Trophoblast cell (in vitro differentiated cells and primary cell): ENCODE measurements at regions not wholly inside any gene's neighbourhood (a gene's known extent, or its start where the extent isn't known, plus 50 kb on each side); places are given as distances from the start of the nearest gene placed in this dataset.
A peak's percentile ranks its signal among the peaks of the same experiment; 100 is the strongest.
"Not testable (repeated sequence)": the region's sequence is repeated elsewhere in the genome, so short reads cannot be mapped to it uniquely, and the experiment has no call there.

Experiments
- DNase-seq, 2 donors: peaks; one replicate each; pipeline ENCODE4 v3.0.0-alpha.2; 2016
- H2AFZ ChIP-seq: 2 replicates; pipeline ENCODE4 v1.6.1; 2013; ENCODE audit warnings: low read length, moderate library complexity, mild to moderate bottlenecking; ENCODE audit not compliant: insufficient read depth, poor library complexity
- H2AK5ac ChIP-seq: 2 replicates; pipeline ENCODE4 v1.6.1; 2013; ENCODE audit warnings: mild to moderate bottlenecking, low read length
- H2BK120ac ChIP-seq: 2 replicates; pipeline ENCODE4 v1.6.1; 2013; ENCODE audit warnings: low read length, mild to moderate bottlenecking, moderate library complexity; ENCODE audit not compliant: insufficient read depth, poor library complexity
- H2BK12ac ChIP-seq: 2 replicates; pipeline ENCODE4 v1.6.1; 2013; ENCODE audit warnings: mild to moderate bottlenecking, low read length, moderate library complexity
- H2BK5ac ChIP-seq: 2 replicates; pipeline ENCODE4 v1.6.1; 2013; ENCODE audit warnings: low read length, low read depth, moderate library complexity, mild to moderate bottlenecking; ENCODE audit not compliant: poor library complexity
- H3K14ac ChIP-seq: 2 replicates; pipeline ENCODE4 v1.6.1; 2013; ENCODE audit warnings: mild to moderate bottlenecking, low read length
- H3K18ac ChIP-seq: 2 replicates; pipeline ENCODE4 v1.6.1; 2013; ENCODE audit warnings: mild to moderate bottlenecking, low read length
- H3K23ac ChIP-seq: 2 replicates; pipeline ENCODE4 v1.6.1; 2013; ENCODE audit warnings: low read length
- H3K27ac ChIP-seq: 2 replicates; pipeline ENCODE4 v1.5.1; 2013; ENCODE audit warnings: low read depth, mild to moderate bottlenecking, inconsistent platforms, low read length, moderate library complexity
- H3K27me3 ChIP-seq: 2 replicates; pipeline ENCODE4 v1.6.1; 2013; ENCODE audit warnings: inconsistent platforms, mild to moderate bottlenecking, low read length, moderate library complexity; ENCODE audit not compliant: insufficient read depth
- H3K36me3 ChIP-seq, 2 experiments: 1 replicate in 1 of 2; 2 replicates in 1 of 2; pipeline ENCODE4 v1.6.1; 2013; ENCODE audit warnings: low read length in 2 of 2, mild to moderate bottlenecking in 2 of 2, moderate library complexity in 1 of 2; ENCODE audit not compliant: insufficient read depth in 2 of 2, control insufficient read depth in 1 of 2
- H3K4ac ChIP-seq: 2 replicates; pipeline ENCODE4 v1.6.1; 2013; ENCODE audit warnings: low read depth, mild to moderate bottlenecking, low read length, moderate library complexity
- H3K4me1 ChIP-seq, 2 experiments: 1 replicate in 1 of 2; 2 replicates in 1 of 2; pipeline ENCODE4 v1.6.1; 2013; ENCODE audit warnings: low read length in 2 of 2, mild to moderate bottlenecking in 2 of 2, moderate library complexity in 1 of 2; ENCODE audit not compliant: insufficient read depth in 2 of 2, control insufficient read depth in 1 of 2
- H3K4me2 ChIP-seq: 2 replicates; pipeline ENCODE4 v1.6.1; 2013; ENCODE audit warnings: inconsistent platforms, mild to moderate bottlenecking, low read length, moderate library complexity
- H3K4me3 ChIP-seq: 2 replicates; pipeline ENCODE4 v1.5.1; 2013; ENCODE audit warnings: mild to moderate bottlenecking, low read depth, low read length, inconsistent platforms
- H3K79me1 ChIP-seq: one replicate; pipeline ENCODE4 v1.6.1; 2013; ENCODE audit warnings: low read length
- H3K79me2 ChIP-seq: 2 replicates; pipeline ENCODE4 v1.6.1; 2013; ENCODE audit warnings: low read length, mild to moderate bottlenecking; ENCODE audit not compliant: control insufficient read depth, insufficient read depth, poor library complexity
- H3K9ac ChIP-seq: 2 replicates; pipeline ENCODE4 v1.6.1; 2013; ENCODE audit warnings: mild to moderate bottlenecking, low read length
- H3K9me3 ChIP-seq: 2 replicates; pipeline ENCODE4 v1.6.1; 2013; ENCODE audit warnings: low read depth, mild to moderate bottlenecking, control low read depth, inconsistent platforms, low read length; ENCODE audit not compliant: insufficient read depth
- H4K12ac ChIP-seq: 2 replicates; pipeline ENCODE4 v1.6.1; 2013; ENCODE audit warnings: low read depth, mild to moderate bottlenecking, low read length, moderate library complexity
- H4K8ac ChIP-seq: 2 replicates; pipeline ENCODE4 v1.6.1; 2013; ENCODE audit warnings: low read depth, mild to moderate bottlenecking, low read length, moderate library complexity
- H4K91ac ChIP-seq: one replicate; pipeline ENCODE4 v1.6.1; 2013; ENCODE audit warnings: low read depth, mild to moderate bottlenecking, low read length, moderate library complexity
- WGBS: extraction: QIAGEN DNeasy Blood & Tissue Kit; methylation state at CpG from one replicate; pipeline ENCODE4 v1.1.7; 2013; ENCODE audit warnings: missing lambda C conversion rate; ENCODE audit not compliant: insufficient read length, insufficient coverage; ENCODE audit errors: extremely low coverage; 5-methylcytosine and 5-hydroxymethylcytosine counted together

- H2BK5ac ChIP-seq: no peak overlapping the region
- H3K27ac ChIP-seq: no peak overlapping the region
- no peak overlapping the region for H2BK12ac ChIP-seq
- DNase-seq: no peak
- H4K12ac ChIP-seq: no peak overlapping the region
- H3K36me3 ChIP-seq: no peaks in the 10 kb centered on the region
- no peak overlapping the region for H4K8ac ChIP-seq
- no peaks in the 10 kb centered on the region for H3K79me2 ChIP-seq
- peaks cover 4% of the 10 kb centered on the region in 2 experiments for H3K4me1 ChIP-seq
- H3K79me1 ChIP-seq: peaks cover 6% of the 10 kb centered on the region
- no peak overlapping the region for H3K18ac ChIP-seq
- no peak overlapping the region for H3K4me2 ChIP-seq
- H2BK120ac ChIP-seq: no peak overlapping the region
- H3K23ac ChIP-seq: no peak overlapping the region
- H3K27me3 ChIP-seq: no peaks in the 10 kb centered on the region
- H3K9me3 ChIP-seq: no peaks in the 10 kb centered on the region
- no peak overlapping the region for H2AFZ ChIP-seq
- no peak overlapping the region for H4K91ac ChIP-seq
- no peak overlapping the region for H3K9ac ChIP-seq
- no peak overlapping the region for H3K4ac ChIP-seq
- H2AK5ac ChIP-seq: no peak overlapping the region
- WGBS: no CpG with 5 or more reads among the region's 3 CpGs
- no peak overlapping the region for H3K4me3 ChIP-seq
- no peak overlapping the region for H3K14ac ChIP-seq
Observed at GRCh38 chr4:174387721-174388120, 104.0 kb downstream of the CEP44 start.

GRCh38 chr4:174387143-174387542 lies 103.4 kb downstream of the CEP44 start:
- no peak overlapping the region for H3K4ac ChIP-seq
- H3K9me3 ChIP-seq: no peaks in the 10 kb centered on the region
- WGBS: no CpG with 5 or more reads among the region's 2 CpGs
- no peak overlapping the region for H3K23ac ChIP-seq
- no peak for DNase-seq
- peaks cover 4 to 7% of the 10 kb centered on the region in 2 experiments for H3K4me1 ChIP-seq
- H3K79me2 ChIP-seq: no peaks in the 10 kb centered on the region
- H3K4me3 ChIP-seq: no peak overlapping the region
- no peak overlapping the region for H3K27ac ChIP-seq
- no peak overlapping the region for H2BK5ac ChIP-seq
- peaks cover 7% of the 10 kb centered on the region for H3K79me1 ChIP-seq
- no peak overlapping the region for H2AFZ ChIP-seq
- no peaks in the 10 kb centered on the region for H3K36me3 ChIP-seq
- no peak overlapping the region for H4K12ac ChIP-seq
- no peaks in the 10 kb centered on the region for H3K27me3 ChIP-seq
- H2AK5ac ChIP-seq: no peak overlapping the region
- no peak overlapping the region for H4K8ac ChIP-seq
- H3K4me2 ChIP-seq: no peak overlapping the region
- no peak overlapping the region for H2BK120ac ChIP-seq
- no peak overlapping the region for H3K14ac ChIP-seq
- H4K91ac ChIP-seq: no peak overlapping the region
- no peak overlapping the region for H3K9ac ChIP-seq
- H3K18ac ChIP-seq: no peak overlapping the region
- H2BK12ac ChIP-seq: no peak overlapping the region

- peak overlapping the region; percentile 81 for H2BK5ac ChIP-seq
- peak overlapping the region; percentile 76 for H4K91ac ChIP-seq
- peak overlapping the region; percentile 88 for H4K8ac ChIP-seq
- DNase-seq: no peak
- H3K79me1 ChIP-seq: peaks cover 14% of the 10 kb centered on the region
- H2BK12ac ChIP-seq: peak overlapping the region; percentile 24
- H3K4me2 ChIP-seq: no peak overlapping the region
- WGBS: no CpG with 5 or more reads among the region's 6 CpGs
- no peak overlapping the region for H4K12ac ChIP-seq
- peaks cover 6 to 18% of the 10 kb centered on the region in 2 experiments for H3K4me1 ChIP-seq
- H3K27me3 ChIP-seq: no peaks in the 10 kb centered on the region
- no peak overlapping the region for H3K18ac ChIP-seq
- no peak overlapping the region for H3K23ac ChIP-seq
- H2BK120ac ChIP-seq: peak overlapping the region; percentile 88
- no peak overlapping the region for H2AK5ac ChIP-seq
- peak overlapping the region; percentile 61 for H3K27ac ChIP-seq
- no peaks in the 10 kb centered on the region for H3K36me3 ChIP-seq
- H3K9me3 ChIP-seq: no peaks in the 10 kb centered on the region
- H3K79me2 ChIP-seq: no peaks in the 10 kb centered on the region
- H3K9ac ChIP-seq: no peak overlapping the region
- no peak overlapping the region for H2AFZ ChIP-seq
- H3K4me3 ChIP-seq: no peak overlapping the region
- no peak overlapping the region for H3K14ac ChIP-seq
- H3K4ac ChIP-seq: no peak overlapping the region
Observed at GRCh38 chr4:174383783-174384182, 100.1 kb downstream of the CEP44 start.

GRCh38 chr4:174382938-174383605 lies 99.4 kb downstream of the CEP44 start:
- H3K14ac ChIP-seq, H3K4me3 ChIP-seq, H3K9ac ChIP-seq, H4K8ac ChIP-seq, H3K23ac ChIP-seq, H2BK5ac ChIP-seq, H3K18ac ChIP-seq, H3K9me3 ChIP-seq, H2AFZ ChIP-seq, H3K79me2 ChIP-seq, H3K36me3 ChIP-seq, H2AK5ac ChIP-seq, H3K27me3 ChIP-seq, H4K12ac ChIP-seq, H3K4me2 ChIP-seq: not testable (repeated sequence)
- peak overlapping the region; percentile 57 for H3K27ac ChIP-seq
- H2BK120ac ChIP-seq: peak overlapping the region; percentile 52
- peak; percentile 21 to 53 for DNase-seq
- H3K79me1 ChIP-seq: peaks cover 14% of the 10 kb centered on the region
- WGBS: no CpG with 5 or more reads among the region's 6 CpGs
- H4K91ac ChIP-seq: peak overlapping the region; percentile 69
- peak overlapping the region; percentile 6 for H3K4ac ChIP-seq
- peaks cover 6 to 18% of the 10 kb centered on the region in 2 experiments for H3K4me1 ChIP-seq
- peak overlapping the region; percentile 15 for H2BK12ac ChIP-seq
